ENCODE measurements at regions not wholly inside any gene's neighbourhood (a gene's known extent, or its start where the extent isn't known, plus 50 kb on each side); places are given as distances from the start of the nearest gene placed in this dataset.
"Not testable (repeated sequence)": the region's sequence is repeated elsewhere in the genome, so short reads cannot be mapped to it uniquely, and the experiment has no call there.

DNA sequence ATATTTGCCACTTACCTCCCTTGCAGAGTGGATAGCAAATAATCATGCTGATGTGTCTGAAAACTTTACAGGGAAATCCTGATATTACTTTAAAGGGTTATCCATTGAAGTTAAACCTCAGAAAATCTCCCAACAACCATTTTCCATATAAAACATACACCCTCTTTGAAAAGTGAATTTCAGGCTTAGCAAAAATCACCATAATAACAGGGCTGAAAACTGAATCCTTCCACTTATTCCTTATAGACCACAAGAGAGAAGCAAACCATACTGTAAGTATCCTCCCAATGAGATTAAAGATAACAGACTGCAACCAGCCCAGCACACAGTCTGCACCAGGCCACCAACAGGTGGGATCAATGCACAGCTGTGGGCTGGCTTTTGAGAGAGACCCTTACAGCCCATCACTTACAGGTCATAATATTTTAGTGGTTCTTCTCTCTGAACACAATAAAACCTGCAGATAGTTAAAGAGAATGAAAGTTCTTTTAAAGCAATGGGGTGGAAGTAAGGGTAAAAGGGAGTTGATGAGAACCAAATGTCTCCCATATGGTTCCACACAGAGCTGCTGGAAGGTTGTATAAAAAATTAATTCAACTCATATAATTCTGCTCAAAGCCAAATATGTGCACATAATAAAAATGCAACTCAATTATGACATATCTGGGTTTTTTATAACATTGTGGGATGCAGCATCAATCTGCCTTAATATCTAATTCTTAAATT, 376.2 kb upstream of the GRAMD2B start:
- no peak for DNase-seq

DNA sequence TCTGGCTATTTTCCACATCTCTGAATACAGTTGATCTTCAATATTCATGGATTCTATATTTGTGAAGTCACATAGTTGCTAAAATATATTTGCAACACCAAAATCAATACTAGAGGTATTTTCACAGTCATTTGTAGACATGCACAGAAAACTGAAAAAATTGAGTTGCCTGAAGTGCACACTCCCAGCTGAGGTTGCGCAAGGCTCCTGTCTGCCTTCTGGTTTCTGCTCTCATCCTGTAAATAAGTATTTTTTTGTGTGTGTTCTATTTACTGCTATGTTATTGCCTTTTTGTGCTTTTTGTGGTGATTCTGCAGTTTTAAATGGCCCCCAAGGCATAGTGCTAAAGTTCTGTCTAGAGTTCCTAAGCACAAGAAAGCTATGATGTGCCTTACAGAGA, 371.1 kb upstream of the GRAMD2B start:
- DNase-seq, result no peak

DNA sequence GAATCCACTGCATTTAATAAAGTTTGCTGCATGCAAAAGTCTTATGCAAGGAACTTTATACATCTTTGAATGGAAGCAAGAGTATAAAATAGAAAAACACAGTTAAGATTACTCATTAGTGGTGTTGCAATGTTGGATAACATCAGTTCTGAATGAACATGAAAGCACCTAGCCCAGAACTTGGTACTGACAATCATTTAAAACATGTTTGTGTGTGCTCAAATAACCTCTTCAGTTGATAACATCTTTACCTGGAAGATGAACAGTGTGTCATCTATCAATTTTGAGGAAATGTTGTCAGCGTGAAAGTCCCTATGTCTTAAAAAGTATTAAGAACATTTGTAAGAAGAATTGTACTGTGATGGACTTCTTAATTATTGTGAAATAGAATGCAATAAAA, 370.4 kb upstream of the GRAMD2B start:
- no peak for DNase-seq

GRCh38 chr5:126053630-126054029, 369.6 kb upstream of the GRAMD2B start:
- DNase-seq, result no peak

DNA sequence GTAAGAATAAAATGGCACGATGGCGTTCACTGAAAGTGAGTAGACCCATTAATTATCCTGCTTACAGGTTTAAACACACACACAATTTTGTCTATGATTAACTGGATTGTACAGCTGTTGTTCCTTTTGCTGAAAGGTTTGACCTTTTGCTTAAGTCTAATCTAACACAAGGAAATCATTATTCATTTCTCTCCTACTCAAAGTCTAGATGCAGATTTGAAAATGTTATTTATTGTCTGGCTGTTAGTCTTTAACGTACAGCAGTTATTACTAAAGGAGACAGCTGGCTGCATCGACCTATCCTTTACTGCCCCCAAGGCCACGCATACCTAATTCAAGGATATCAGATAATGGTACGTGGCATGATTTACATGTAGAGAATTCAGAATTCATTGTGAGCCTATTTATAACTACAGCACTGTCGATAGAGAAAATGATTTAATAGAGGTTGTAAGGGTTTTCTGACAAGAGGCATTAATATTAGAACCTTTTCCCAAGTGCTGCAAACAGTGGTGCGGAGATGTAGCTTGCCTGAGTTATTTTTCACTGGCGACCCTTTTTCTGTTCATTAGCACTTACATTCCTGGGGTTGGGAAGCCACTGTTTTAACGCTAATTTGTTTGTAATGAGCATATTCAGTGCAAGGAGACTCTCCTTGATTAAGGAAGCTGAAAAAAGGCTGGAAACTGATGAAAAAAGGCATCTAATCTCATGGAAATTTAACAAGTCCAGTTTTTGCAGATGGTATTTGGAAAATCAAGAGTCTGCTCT, 368.4 kb upstream of the GRAMD2B start:
- DNase-seq, result peak; percentile 90 to 91

- peak; percentile 61 to 62 for DNase-seq
These were observed 367.9 kb upstream of the GRAMD2B start for GRCh38 chr5:126055348-126055729.

DNA sequence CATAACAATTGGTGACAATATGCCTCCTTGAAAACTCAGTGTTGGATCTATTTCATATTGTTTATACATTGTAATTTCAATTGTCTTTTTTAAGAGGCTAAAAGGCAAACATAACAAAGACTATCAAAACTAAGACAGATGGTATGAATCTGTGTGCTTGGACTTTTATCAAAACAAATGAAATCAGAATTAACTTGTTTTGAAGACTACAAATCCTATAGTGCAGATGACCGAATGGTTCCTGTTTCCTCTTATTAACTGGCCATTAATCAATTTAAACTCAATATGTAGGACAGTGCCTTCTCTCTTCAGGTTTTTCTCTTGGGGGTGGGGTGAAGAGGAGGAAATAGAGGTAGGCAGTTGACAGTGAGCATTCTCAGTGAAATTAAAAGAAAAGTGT, 366.9 kb upstream of the GRAMD2B start:
- DNase-seq, result no peak

DNA sequence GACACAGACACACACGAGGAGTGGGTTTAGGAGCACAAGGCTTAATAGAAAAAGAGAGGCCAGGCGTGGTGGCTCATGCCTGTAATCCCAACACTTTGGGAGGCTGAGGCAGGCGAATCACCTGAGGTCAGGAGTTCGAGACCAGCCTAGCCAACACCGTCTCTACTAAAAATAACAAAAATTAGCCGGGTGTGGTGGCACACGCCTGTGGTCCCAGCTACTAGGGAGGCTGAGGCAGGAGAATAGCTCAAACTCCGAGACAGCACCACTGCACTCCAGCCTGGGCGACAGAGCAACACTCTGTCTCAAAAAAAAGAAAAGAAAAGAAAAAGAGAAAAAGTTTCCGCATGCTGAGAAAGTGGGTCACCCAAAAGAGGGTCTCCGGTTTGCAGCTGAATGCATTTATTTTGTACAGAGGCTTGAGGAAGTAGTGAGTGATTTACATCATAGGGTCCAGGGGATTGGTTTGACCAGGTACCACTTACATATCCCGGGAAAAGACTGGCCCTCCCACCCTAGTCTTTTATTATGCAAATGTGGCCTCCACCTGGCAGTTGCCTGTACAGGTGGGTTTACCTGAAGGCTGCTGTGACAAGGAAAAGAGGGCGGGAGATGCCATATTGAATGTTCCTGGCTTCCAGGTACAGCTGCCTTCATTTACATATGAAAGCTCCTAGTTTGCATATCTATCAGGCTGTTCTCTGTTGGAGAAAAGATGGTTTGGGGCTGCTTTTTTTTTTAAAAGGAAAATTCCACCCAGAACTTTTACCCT, 366.2 kb upstream of the GRAMD2B start:
- no peak for DNase-seq

DNA sequence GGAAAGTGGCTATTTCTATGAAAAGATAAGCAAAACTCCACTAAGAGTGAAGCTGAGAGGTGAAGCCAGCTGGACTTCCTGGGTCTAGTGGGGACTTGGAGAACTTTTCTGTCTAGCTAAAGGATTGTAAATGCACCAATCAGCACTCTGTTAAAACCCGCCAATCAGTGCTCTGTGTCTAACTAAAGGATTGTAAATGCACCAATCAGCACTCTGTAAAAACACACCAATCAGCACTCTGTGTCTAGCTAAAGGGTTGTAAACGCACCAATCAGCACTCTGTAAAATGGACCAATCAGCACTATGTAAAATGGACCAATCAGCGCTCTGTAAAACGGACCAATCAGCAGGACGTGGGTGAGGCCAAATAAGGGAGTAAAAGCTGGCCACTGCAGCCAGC, 364.8 kb upstream of the GRAMD2B start:
- not testable (repeated sequence) for DNase-seq

- DNase-seq, result no peak
These were observed 360.6 kb upstream of the GRAMD2B start for GRCh38 chr5:126062398-126063221.

- no peak for DNase-seq
These were observed 358.1 kb upstream of the GRAMD2B start for GRCh38 chr5:126065061-126065460.

DNA sequence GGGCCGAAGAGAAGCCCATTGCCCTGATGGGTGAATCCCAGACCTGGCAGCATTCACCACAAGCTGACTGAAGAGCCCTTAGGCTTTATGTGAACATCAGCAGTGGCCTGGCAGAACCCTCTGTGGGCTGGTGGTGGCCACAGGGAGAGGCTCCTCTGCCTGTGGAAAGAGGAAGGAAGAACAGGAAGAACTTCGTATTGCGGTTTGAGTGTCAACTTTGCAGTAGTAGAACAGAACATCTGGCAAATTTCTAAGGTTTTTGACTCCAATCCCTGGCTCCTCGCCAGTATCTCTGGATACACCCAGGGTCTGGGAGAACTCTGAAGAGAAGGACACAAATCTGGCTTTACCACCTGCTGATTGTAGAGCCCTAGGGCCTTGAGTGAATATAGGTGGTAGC, 356.4 kb upstream of the GRAMD2B start:
- DNase-seq, result no peak

DNA sequence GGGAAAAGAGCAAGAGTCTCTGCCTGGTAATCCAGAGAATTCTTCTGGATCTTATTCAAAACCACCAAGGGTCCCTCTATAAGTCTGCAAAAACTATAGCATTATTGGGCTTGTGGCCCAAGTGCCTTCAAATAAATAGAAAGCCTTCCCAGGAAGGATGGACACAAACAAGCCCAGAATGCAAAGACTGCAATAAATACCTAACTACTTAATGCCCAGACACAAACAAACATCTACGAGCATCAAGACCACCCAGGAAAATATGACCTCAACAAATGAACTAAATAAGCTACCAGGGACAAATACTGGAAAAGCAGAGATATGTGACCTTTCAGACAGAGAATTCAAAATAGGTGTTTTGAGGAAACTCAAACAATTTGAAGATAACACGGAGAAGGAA, 355.8 kb upstream of the GRAMD2B start:
- DNase-seq, result no peak

DNA sequence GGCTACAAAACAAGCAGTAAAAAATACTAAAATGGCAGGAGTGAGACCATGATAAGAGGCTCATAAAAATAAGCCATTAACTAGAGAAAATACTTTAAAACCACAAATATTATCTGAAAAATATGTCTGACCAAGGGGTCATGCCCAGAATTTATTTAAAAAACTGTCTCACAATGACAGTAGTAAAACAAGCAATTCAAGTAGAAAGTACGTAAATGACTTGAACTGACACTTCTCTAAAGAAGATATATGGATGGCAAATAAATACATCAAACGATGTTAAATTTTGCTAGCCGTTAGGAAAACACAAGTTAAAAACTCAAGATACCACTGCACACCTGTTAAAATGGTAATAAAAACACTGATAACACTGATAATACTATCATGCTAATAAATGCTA, 353.9 kb upstream of the GRAMD2B start:
- no peak for DNase-seq

- no peak for DNase-seq
These were observed 352.7 kb upstream of the GRAMD2B start for GRCh38 chr5:126070481-126070880.

- DNase-seq, result no peak
These were observed 348.7 kb upstream of the GRAMD2B start for GRCh38 chr5:126074538-126074937.

- DNase-seq, result no peak
These were observed 343.9 kb upstream of the GRAMD2B start for GRCh38 chr5:126079266-126079665.

DNA sequence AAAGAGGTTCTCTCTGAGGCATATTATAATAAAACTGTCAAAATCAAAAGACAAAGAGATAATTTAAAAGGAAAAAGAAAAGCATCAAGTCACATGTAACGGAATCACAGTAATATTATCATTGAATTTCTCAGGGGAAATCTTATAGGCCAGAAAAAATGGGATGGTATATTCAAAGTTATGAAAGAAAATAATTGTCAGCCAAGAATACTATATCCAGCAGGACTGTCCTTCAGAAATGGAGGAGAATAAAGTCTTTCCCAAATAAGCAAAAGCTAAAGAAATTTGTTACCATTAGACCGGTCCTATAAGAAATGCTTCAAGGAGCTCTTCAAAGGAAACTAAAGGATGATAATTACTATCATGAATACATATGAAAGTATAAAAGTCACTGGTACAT, 342.0 kb upstream of the GRAMD2B start:
- no peak for DNase-seq

- no peak for DNase-seq
These were observed 330.2 kb upstream of the GRAMD2B start for GRCh38 chr5:126093041-126093440.

DNA sequence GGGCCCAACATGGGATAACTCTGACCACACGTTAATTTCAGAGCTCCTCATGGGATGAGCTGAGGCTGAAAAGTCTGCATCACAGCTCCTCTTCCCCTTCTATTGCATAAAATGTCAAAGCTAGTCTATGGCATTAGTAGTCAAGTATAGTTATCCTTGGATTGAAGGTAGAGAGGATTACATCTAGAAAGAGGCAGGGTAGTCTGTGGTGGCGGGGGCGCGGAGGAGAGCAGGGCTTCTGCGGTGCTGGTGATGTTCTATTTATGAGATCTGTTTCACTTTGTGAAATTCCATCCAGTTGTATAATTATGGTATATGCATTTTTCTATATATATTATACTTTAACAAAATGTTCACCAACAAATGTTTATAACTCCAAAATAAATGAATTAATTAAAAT, 329.5 kb upstream of the GRAMD2B start:
- no peak for DNase-seq

- no peak for DNase-seq
These were observed 328.2 kb upstream of the GRAMD2B start for GRCh38 chr5:126094991-126095390.

DNA sequence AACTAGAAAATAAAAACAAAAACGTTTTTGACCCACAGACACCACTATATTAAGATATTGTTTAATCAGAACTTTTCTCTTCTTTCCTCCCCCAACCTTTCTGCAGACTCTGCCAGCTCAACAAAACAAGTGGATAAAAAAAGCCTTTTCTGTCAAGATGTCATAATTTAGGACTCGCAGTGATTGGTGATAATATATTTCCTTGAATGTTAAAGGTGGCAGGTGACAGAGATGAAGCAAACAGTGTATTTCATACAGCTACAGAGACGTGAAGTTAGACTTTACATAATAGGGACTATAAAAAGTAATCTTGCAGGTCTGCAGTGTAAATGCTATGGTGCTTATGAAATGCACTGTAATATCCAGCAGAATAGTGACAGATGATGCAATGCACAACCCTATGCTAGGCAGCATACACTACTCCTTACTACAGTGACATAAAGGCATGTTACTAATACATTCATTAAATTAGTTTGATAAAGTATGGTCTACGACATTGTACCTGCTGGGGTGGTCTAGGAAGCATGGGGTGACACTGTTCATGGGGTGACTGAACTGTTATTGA, 326.7 kb upstream of the GRAMD2B start:
- DNase-seq, result no peak

- no peak for DNase-seq
These were observed 325.3 kb upstream of the GRAMD2B start for GRCh38 chr5:126097876-126098275.
